ENCODE measurements at regions not wholly inside any gene's neighbourhood (a gene's known extent, or its start where the extent isn't known, plus 50 kb on each side); places are given as distances from the start of the nearest gene placed in this dataset.

GRCh38 chr6:55969526-55969925 lies 94.1 kb upstream of the BMP5 start:
- Histone ChIP-seq H3K4me1 (no peaks in the 10 kb centered on the region), H3K27ac (no peak overlapping the region), H3K4me3 (no peak overlapping the region), H3K27me3 (no peaks in the 10 kb centered on the region), H3K9me3 (no peaks in the 10 kb centered on the region), H3K36me3 (no peaks in the 10 kb centered on the region)
- intact Hi-C loops (cut with DNase I; ENCODE audit: low total_unique reads), result no loop called here
- TF ChIP-seq CTCF (IDR thresholded peaks at IDR 0.05), result no peak
- no peak for DNase-seq

GRCh38 chr6:55968926-55969325 lies 93.5 kb upstream of the BMP5 start:
- intact Hi-C loops (cut with DNase I; ENCODE audit: low total_unique reads), result no loop called here
- no peak for TF ChIP-seq CTCF (IDR thresholded peaks at IDR 0.05)
- no peak overlapping the region for H3K27ac ChIP-seq

GRCh38 chr6:55964136-55964535 lies 88.7 kb upstream of the BMP5 start:
- Histone ChIP-seq H3K4me1 (no peaks in the 10 kb centered on the region), H3K27me3 (no peaks in the 10 kb centered on the region), H3K36me3 (no peaks in the 10 kb centered on the region), H3K27ac (no peak overlapping the region), H3K4me3 (no peak overlapping the region), H3K9me3 (no peaks in the 10 kb centered on the region)
- DNase-seq, result no peak
- no peak for TF ChIP-seq CTCF (IDR thresholded peaks at IDR 0.05)
- intact Hi-C loops (cut with DNase I; ENCODE audit: low total_unique reads), result no loop called here

More at GRCh38 chr6:55968926-55969325, 93.5 kb upstream of the BMP5 start:
- Histone ChIP-seq H3K36me3 (no peaks in the 10 kb centered on the region), H3K4me3 (no peak overlapping the region), H3K27me3 (no peaks in the 10 kb centered on the region), H3K9me3 (no peaks in the 10 kb centered on the region), H3K4me1 (no peaks in the 10 kb centered on the region)
- DNase-seq, result no peak

- no peak overlapping the region for H3K27ac ChIP-seq
- no peak for TF ChIP-seq CTCF (IDR thresholded peaks at IDR 0.05)
- intact Hi-C loops (cut with DNase I; ENCODE audit: low total_unique reads), result no loop called here
- H3K27me3 ChIP-seq, result no peaks in the 10 kb centered on the region
- DNase-seq, result no peak
- H3K4me3 ChIP-seq, result no peak overlapping the region
- no peaks in the 10 kb centered on the region for H3K9me3 ChIP-seq
- H3K36me3 ChIP-seq, result no peaks in the 10 kb centered on the region
- no peaks in the 10 kb centered on the region for H3K4me1 ChIP-seq
These were observed 87.9 kb upstream of the BMP5 start for GRCh38 chr6:55963301-55963700.

- no peak for DNase-seq
- no peak for TF ChIP-seq CTCF (IDR thresholded peaks at IDR 0.05)
- Histone ChIP-seq H3K27me3 (no peaks in the 10 kb centered on the region), H3K9me3 (no peaks in the 10 kb centered on the region), H3K27ac (no peak overlapping the region), H3K4me1 (no peaks in the 10 kb centered on the region), H3K4me3 (no peak overlapping the region), H3K36me3 (no peaks in the 10 kb centered on the region)
- intact Hi-C loops (cut with DNase I; ENCODE audit: low total_unique reads), result no loop called here
These were observed 85.0 kb upstream of the BMP5 start for GRCh38 chr6:55960344-55960743.

GRCh38 chr6:55958790-55959189 lies 83.4 kb upstream of the BMP5 start:
- Histone ChIP-seq H3K27ac (no peak overlapping the region), H3K36me3 (no peaks in the 10 kb centered on the region), H3K27me3 (no peaks in the 10 kb centered on the region), H3K4me3 (no peak overlapping the region), H3K4me1 (no peaks in the 10 kb centered on the region), H3K9me3 (no peaks in the 10 kb centered on the region)
- TF ChIP-seq CTCF (IDR thresholded peaks at IDR 0.05), result no peak
- intact Hi-C loops (cut with DNase I; ENCODE audit: low total_unique reads), result no loop called here
- DNase-seq, result no peak

Measured in tibial artery (tissue), 4 donors.